ENCODE measurements at regions not wholly inside any gene's neighbourhood (a gene's known extent, or its start where the extent isn't known, plus 50 kb on each side); places are given as distances from the start of the nearest gene placed in this dataset.

GRCh38 chr13:112124141-112124540, 57.2 kb downstream of the SOX1 start:
- H3K4me1 Mint-ChIP-seq, result no peaks in the 10 kb centered on the region
- H3K27ac Mint-ChIP-seq, result no peak overlapping the region
- H3K9me3 ChIP-seq (ENCODE audit: control insufficient read depth in 1 of 2, low read length in 2 of 2), result no peaks in the 10 kb centered on the region
- H3K27me3 ChIP-seq (ENCODE audit: insufficient read depth, low read length), result no peaks in the 10 kb centered on the region
- no peak overlapping the region for H3K27ac ChIP-seq (ENCODE audit: low read depth, low read length)
- H3K36me3 ChIP-seq (ENCODE audit: insufficient read depth, low read length), result no peaks in the 10 kb centered on the region
- no peak overlapping the region for H3K4me3 ChIP-seq (ENCODE audit: low read length in 2 of 2)
- ChIA-PET CTCF (ENCODE audit: partially characterized antibody) (no interaction called here), POLR2A (ENCODE audit: partially characterized antibody) (no interaction called here)
- H3K36me3 Mint-ChIP-seq, result no peaks in the 10 kb centered on the region
- H3K4me1 ChIP-seq (ENCODE audit: insufficient read depth, low read length), result no peaks in the 10 kb centered on the region
- intact Hi-C loops (cut with micrococcal nuclease), result no loop called here
- no peaks in the 10 kb centered on the region for H3K27me3 Mint-ChIP-seq
- no peak overlapping the region for H3K4me3 Mint-ChIP-seq
- DNase-seq, result no peak
- H3K9me3 Mint-ChIP-seq, result no peaks in the 10 kb centered on the region

DNA sequence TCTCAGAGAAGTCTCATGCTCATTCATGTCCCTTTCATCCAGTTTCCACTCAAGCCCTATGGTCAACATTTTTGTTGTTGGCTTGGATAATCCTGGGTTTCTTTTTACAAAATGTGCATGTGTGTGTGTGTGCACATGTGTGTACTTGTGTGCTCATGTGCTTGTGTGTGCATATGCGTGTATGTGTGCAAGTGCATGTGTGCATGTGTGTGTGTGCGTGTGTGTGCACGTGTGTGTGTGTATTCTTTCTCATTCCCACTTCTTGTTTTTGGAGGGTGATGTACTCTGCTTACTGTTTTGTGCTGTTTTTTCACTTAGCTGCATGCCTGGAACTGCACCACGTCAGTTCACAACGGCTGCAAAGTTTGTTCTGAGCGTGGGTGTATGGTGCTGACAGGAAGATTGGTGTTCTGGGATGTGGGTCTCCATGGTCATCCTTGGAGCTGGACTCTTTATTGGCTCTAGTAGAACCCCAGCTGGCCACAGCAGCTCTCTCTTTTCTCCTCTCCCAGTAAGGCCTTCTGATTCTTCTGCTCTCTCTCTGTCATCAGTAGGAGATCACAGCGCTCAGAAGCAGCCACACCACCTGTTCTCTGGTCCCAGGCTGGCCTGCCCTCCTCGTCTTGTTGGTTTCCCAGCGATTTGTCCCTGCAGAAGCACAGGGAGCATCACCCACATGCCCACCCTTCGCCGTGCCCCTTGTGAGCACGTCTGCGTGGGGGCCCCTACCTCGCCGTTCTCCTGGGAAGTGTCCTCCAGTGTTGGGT, 60.8 kb downstream of the SOX1 start:
- Mint-ChIP-seq H3K9me3 (no peaks in the 10 kb centered on the region), H3K27ac (no peak overlapping the region), H3K36me3 (no peaks in the 10 kb centered on the region), H3K4me3 (no peak overlapping the region), H3K4me1 (no peaks in the 10 kb centered on the region), H3K27me3 (peaks cover 0 to 2% of the 10 kb centered on the region in 2 donors)
- CTCF ChIA-PET (ENCODE audit: partially characterized antibody), result no interaction called here
- Histone ChIP-seq H3K4me3 (ENCODE audit: low read length in 2 of 2) (no peak overlapping the region), H3K36me3 (ENCODE audit: insufficient read depth, low read length) (no peaks in the 10 kb centered on the region), H3K4me1 (ENCODE audit: insufficient read depth, low read length) (no peaks in the 10 kb centered on the region), H3K27ac (ENCODE audit: low read depth, low read length) (no peak overlapping the region), H3K9me3 (ENCODE audit: control insufficient read depth in 1 of 2, low read length in 2 of 2) (no peaks in the 10 kb centered on the region), H3K27me3 (ENCODE audit: insufficient read depth, low read length) (no peaks in the 10 kb centered on the region)
- POLR2A ChIA-PET (ENCODE audit: partially characterized antibody), result no interaction called here
- no peak for DNase-seq
- intact Hi-C loops (cut with micrococcal nuclease), result no loop called here

GRCh38 chr13:112128331-112128610, 61.3 kb downstream of the SOX1 start:
- Mint-ChIP-seq H3K4me3 (no peak overlapping the region), H3K27me3 (peaks cover 0 to 2% of the 10 kb centered on the region in 2 donors)
- CTCF ChIA-PET (ENCODE audit: partially characterized antibody), result no interaction called here

GRCh38 chr13:112130418-112130817, 63.5 kb downstream of the SOX1 start:
- intact Hi-C loops (cut with micrococcal nuclease), result no loop called here
- H3K9me3 ChIP-seq (ENCODE audit: control insufficient read depth in 1 of 2, low read length in 2 of 2), result no peaks in the 10 kb centered on the region
- ChIA-PET CTCF (ENCODE audit: partially characterized antibody) (no interaction called here), POLR2A (ENCODE audit: partially characterized antibody) (no interaction called here)
- H3K27ac ChIP-seq (ENCODE audit: low read depth, low read length), result no peak overlapping the region
- no peak overlapping the region for H3K4me3 Mint-ChIP-seq
- DNase-seq, result no peak
- no peaks in the 10 kb centered on the region for H3K36me3 ChIP-seq (ENCODE audit: insufficient read depth, low read length)
- no peaks in the 10 kb centered on the region for H3K36me3 Mint-ChIP-seq
- no peak overlapping the region for H3K27ac Mint-ChIP-seq
- no peaks in the 10 kb centered on the region for H3K9me3 Mint-ChIP-seq
- H3K4me3 ChIP-seq (ENCODE audit: low read length in 2 of 2), result no peak overlapping the region
- no peaks in the 10 kb centered on the region for H3K4me1 ChIP-seq (ENCODE audit: insufficient read depth, low read length)
- no peaks in the 10 kb centered on the region for H3K27me3 ChIP-seq (ENCODE audit: insufficient read depth, low read length)
- no peaks in the 10 kb centered on the region for H3K4me1 Mint-ChIP-seq
- peaks cover 0 to 2% of the 10 kb centered on the region in 2 donors for H3K27me3 Mint-ChIP-seq

More at GRCh38 chr13:112128331-112128610, 61.3 kb downstream of the SOX1 start:
- H3K27me3 ChIP-seq (ENCODE audit: insufficient read depth, low read length), result no peaks in the 10 kb centered on the region
- POLR2A ChIA-PET (ENCODE audit: partially characterized antibody), result no interaction called here
- Mint-ChIP-seq H3K4me1 (no peaks in the 10 kb centered on the region), H3K27ac (no peak overlapping the region), H3K36me3 (no peaks in the 10 kb centered on the region), H3K9me3 (no peaks in the 10 kb centered on the region)
- no peaks in the 10 kb centered on the region for H3K9me3 ChIP-seq (ENCODE audit: control insufficient read depth in 1 of 2, low read length in 2 of 2)
- H3K27ac ChIP-seq (ENCODE audit: low read depth, low read length), result no peak overlapping the region
- no peaks in the 10 kb centered on the region for H3K4me1 ChIP-seq (ENCODE audit: insufficient read depth, low read length)
- no peak overlapping the region for H3K4me3 ChIP-seq (ENCODE audit: low read length in 2 of 2)
- intact Hi-C loops (cut with micrococcal nuclease), result no loop called here
- no peaks in the 10 kb centered on the region for H3K36me3 ChIP-seq (ENCODE audit: insufficient read depth, low read length)
- no peak for DNase-seq

- no peaks in the 10 kb centered on the region for H3K4me1 ChIP-seq (ENCODE audit: insufficient read depth, low read length)
- POLR2A ChIA-PET (ENCODE audit: partially characterized antibody), result no interaction called here
- no peak overlapping the region for H3K4me3 Mint-ChIP-seq
- H3K4me1 Mint-ChIP-seq, result no peaks in the 10 kb centered on the region
- no peak for DNase-seq
- no peaks in the 10 kb centered on the region for H3K9me3 ChIP-seq (ENCODE audit: control insufficient read depth in 1 of 2, low read length in 2 of 2)
- intact Hi-C loops (cut with micrococcal nuclease), result no loop called here
- H3K4me3 ChIP-seq (ENCODE audit: low read length in 2 of 2), result no peak overlapping the region
- no peaks in the 10 kb centered on the region for H3K9me3 Mint-ChIP-seq
- no peak overlapping the region for H3K27ac ChIP-seq (ENCODE audit: low read depth, low read length)
- no peaks in the 10 kb centered on the region for H3K36me3 Mint-ChIP-seq
- no peaks in the 10 kb centered on the region for H3K36me3 ChIP-seq (ENCODE audit: insufficient read depth, low read length)
- H3K27me3 Mint-ChIP-seq, result peaks cover 2% of the 10 kb centered on the region in 2 donors
- H3K27ac Mint-ChIP-seq, result no peak overlapping the region
- H3K27me3 ChIP-seq (ENCODE audit: insufficient read depth, low read length), result no peaks in the 10 kb centered on the region
- CTCF ChIA-PET (ENCODE audit: partially characterized antibody), result no interaction called here
These were observed 64.2 kb downstream of the SOX1 start for GRCh38 chr13:112131081-112131712.

GRCh38 chr13:112131713-112132113, 64.8 kb downstream of the SOX1 start:
- H3K4me1 ChIP-seq (ENCODE audit: insufficient read depth, low read length), result no peaks in the 10 kb centered on the region
- no peak for DNase-seq
- no peak overlapping the region for H3K4me3 Mint-ChIP-seq
- no peaks in the 10 kb centered on the region for H3K36me3 ChIP-seq (ENCODE audit: insufficient read depth, low read length)
- no peaks in the 10 kb centered on the region for H3K9me3 ChIP-seq (ENCODE audit: control insufficient read depth in 1 of 2, low read length in 2 of 2)
- H3K4me3 ChIP-seq (ENCODE audit: low read length in 2 of 2), result no peak overlapping the region
- intact Hi-C loops (cut with micrococcal nuclease), result no loop called here
- no peaks in the 10 kb centered on the region for H3K27me3 ChIP-seq (ENCODE audit: insufficient read depth, low read length)
- H3K27ac Mint-ChIP-seq, result no peak overlapping the region
- peaks cover 2% of the 10 kb centered on the region in 2 donors for H3K27me3 Mint-ChIP-seq
- no peaks in the 10 kb centered on the region for H3K9me3 Mint-ChIP-seq
- no peaks in the 10 kb centered on the region for H3K4me1 Mint-ChIP-seq
- ChIA-PET POLR2A (ENCODE audit: partially characterized antibody) (no interaction called here), CTCF (ENCODE audit: partially characterized antibody) (no interaction called here)
- H3K36me3 Mint-ChIP-seq, result no peaks in the 10 kb centered on the region
- no peak overlapping the region for H3K27ac ChIP-seq (ENCODE audit: low read depth, low read length)

DNA sequence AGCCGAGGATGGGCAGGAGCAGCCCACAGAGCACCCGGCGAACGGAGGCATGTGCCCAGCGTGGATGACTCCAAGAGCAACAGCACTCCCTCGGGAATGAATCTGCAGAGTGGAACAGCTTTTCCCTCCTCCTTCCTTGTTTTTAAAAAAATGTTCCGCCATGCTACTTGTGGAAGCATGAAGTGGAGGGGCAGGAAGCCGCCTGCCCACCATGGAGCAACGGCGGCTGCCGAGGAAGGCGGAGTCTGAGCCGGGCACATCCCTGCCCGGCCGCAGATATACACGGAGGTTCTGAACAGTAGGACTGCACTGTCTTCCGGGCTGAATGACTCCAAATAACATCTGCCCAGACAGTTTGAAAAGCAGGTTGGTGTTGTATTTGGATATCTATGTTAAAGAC, 65.2 kb downstream of the SOX1 start:
- Histone ChIP-seq H3K4me3 (ENCODE audit: low read length in 2 of 2) (no peak overlapping the region), H3K27me3 (ENCODE audit: insufficient read depth, low read length) (no peaks in the 10 kb centered on the region), H3K9me3 (ENCODE audit: control insufficient read depth in 1 of 2, low read length in 2 of 2) (no peaks in the 10 kb centered on the region), H3K27ac (ENCODE audit: low read depth, low read length) (no peak overlapping the region), H3K4me1 (ENCODE audit: insufficient read depth, low read length) (no peaks in the 10 kb centered on the region), H3K36me3 (ENCODE audit: insufficient read depth, low read length) (no peaks in the 10 kb centered on the region)
- intact Hi-C loops (cut with micrococcal nuclease), result no loop called here
- Mint-ChIP-seq H3K36me3 (no peaks in the 10 kb centered on the region), H3K27me3 (peaks cover 2% of the 10 kb centered on the region in 2 donors), H3K27ac (no peak overlapping the region), H3K4me3 (no peak overlapping the region), H3K9me3 (no peaks in the 10 kb centered on the region), H3K4me1 (no peaks in the 10 kb centered on the region)
- POLR2A ChIA-PET (ENCODE audit: partially characterized antibody), result no interaction called here
- CTCF ChIA-PET (ENCODE audit: partially characterized antibody), result no interaction called here
- DNase-seq, result no peak
